IPS-20b (cell line): ENCODE measurements at regions not wholly inside any gene's neighbourhood (a gene's known extent, or its start where the extent isn't known, plus 50 kb on each side); places are given as distances from the start of the nearest gene placed in this dataset.
"Not testable (repeated sequence)": the region's sequence is repeated elsewhere in the genome, so short reads cannot be mapped to it uniquely, and the experiment has no call there.

ENCODE experiments used
- H3K27ac ChIP-seq: one replicate; pipeline ENCODE4 v1.5.1; 2013; ENCODE audit warnings: low read length
- H3K27me3 ChIP-seq: 2 replicates; pipeline ENCODE4 v1.6.1; 2013; ENCODE audit warnings: mild to moderate bottlenecking, low read length, inconsistent platforms; ENCODE audit not compliant: insufficient read depth
- H3K36me3 ChIP-seq: 2 replicates; pipeline ENCODE4 v1.6.1; 2013; ENCODE audit warnings: low read depth, mild to moderate bottlenecking, inconsistent platforms, low read length, moderate library complexity; ENCODE audit not compliant: insufficient read depth
- H3K4me1 ChIP-seq: 2 replicates; pipeline ENCODE4 v1.6.1; 2013; ENCODE audit warnings: mild to moderate bottlenecking, control low read depth, inconsistent platforms, low read length, moderate library complexity; ENCODE audit not compliant: insufficient read depth
- H3K4me3 ChIP-seq: 2 replicates; pipeline ENCODE4 v1.5.1; 2013; ENCODE audit warnings: mild to moderate bottlenecking, low read length, inconsistent platforms
- H3K9ac ChIP-seq: 2 replicates; pipeline ENCODE4 v1.6.1; 2013; ENCODE audit warnings: low read depth, mild to moderate bottlenecking, inconsistent platforms, low read length, moderate library complexity
- H3K9me3 ChIP-seq: 2 replicates; pipeline ENCODE4 v1.6.1; 2013; ENCODE audit warnings: mild to moderate bottlenecking, low read depth, low read length, inconsistent platforms; ENCODE audit not compliant: insufficient read depth

DNA sequence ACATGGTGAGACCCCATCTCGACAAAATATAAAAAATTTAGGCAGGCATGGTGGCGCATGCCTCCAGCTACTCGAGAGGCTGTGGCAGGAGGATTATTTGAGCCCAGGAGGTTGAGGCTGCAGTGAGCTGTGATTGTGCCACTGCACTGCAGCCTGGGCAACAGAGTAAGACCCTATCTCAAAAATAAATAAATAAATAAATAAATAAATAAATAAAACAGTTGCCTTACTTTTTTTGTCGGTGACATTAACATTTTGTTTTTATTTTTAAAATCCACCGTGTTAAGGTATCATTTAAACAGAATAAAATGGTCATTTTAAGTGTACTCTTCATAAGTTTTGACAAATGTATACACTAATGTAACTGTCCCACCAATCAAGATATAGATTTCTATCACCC is 57.0 kb downstream of the RASL11A start:
- Histone ChIP-seq H3K36me3 (no peaks in the 10 kb centered on the region), H3K9me3 (no peaks in the 10 kb centered on the region), H3K4me3 (no peak overlapping the region), H3K27me3 (no peaks in the 10 kb centered on the region), H3K4me1 (no peaks in the 10 kb centered on the region), H3K27ac (no peak overlapping the region), H3K9ac (no peak overlapping the region)

- Histone ChIP-seq H3K4me1 (no peaks in the 10 kb centered on the region), H3K9me3 (no peaks in the 10 kb centered on the region), H3K9ac (no peak overlapping the region), H3K27me3 (no peaks in the 10 kb centered on the region), H3K4me3 (no peak overlapping the region), H3K36me3 (no peaks in the 10 kb centered on the region), H3K27ac (no peak overlapping the region)
Measured at GRCh38 chr13:27329210-27329609, 58.6 kb downstream of the RASL11A start.

GRCh38 chr13:27334774-27335435 is 64.3 kb downstream of the RASL11A start:
- Histone ChIP-seq H3K9ac (no peak overlapping the region), H3K36me3 (no peaks in the 10 kb centered on the region), H3K4me3 (no peak overlapping the region), H3K27ac (no peak overlapping the region), H3K27me3 (no peaks in the 10 kb centered on the region), H3K4me1 (peaks cover 11% of the 10 kb centered on the region; the same call in 1 of the 2 replicates), H3K9me3 (no peaks in the 10 kb centered on the region)

DNA sequence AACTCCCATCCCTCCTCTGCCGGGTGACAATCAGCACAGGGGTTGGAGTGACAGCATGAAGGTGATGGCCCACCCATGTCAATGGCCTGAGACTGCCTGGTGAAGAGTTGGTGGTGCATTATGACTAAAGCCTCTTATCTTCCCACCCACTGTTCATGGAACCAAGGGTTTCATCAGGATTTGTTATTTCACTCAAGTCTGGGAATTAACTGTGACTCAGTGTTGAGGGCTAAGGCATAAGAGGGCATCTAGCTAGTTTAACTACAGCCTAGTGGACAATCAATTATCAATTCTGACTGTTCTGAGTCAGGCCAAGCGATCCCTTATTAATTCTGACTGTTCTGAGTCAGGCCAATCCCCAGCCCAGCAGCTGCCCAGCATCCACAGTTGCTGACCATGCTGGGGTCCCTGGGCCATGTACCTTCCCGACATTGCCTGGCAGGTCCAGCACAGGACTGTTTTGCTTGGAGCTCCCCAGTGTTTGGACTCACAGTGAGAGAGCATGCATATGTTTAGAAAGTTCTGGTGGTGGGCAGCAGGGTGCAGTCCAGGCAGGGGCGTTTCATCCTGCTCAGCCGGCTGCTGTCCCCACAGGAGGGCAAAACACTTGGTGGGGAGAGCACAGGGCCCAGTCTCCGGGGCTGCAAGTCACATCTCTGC is 65.5 kb downstream of the RASL11A start:
- Histone ChIP-seq H3K9me3 (no peaks in the 10 kb centered on the region), H3K27me3 (no peaks in the 10 kb centered on the region), H3K27ac (no peak overlapping the region), H3K36me3 (no peaks in the 10 kb centered on the region), H3K4me3 (no peak overlapping the region), H3K9ac (no peak overlapping the region), H3K4me1 (peaks cover 11% of the 10 kb centered on the region; the same call in 1 of the 2 replicates)

DNA sequence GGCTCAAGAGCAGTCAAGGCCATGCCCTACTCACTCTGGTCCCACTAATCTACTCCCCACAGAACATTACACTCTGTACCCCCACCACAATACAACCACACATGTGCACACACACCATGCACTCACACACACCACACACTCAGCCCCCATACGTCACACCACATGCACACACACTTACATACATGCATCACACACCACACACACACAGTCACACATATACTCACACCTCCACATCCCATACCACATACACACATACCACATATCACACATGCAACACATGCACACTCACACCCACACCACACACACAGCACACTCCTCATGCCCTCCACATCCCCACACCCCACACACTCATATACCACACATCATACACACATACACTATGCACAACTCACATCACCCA is 67.6 kb downstream of the RASL11A start:
- peaks cover 11% of the 10 kb centered on the region; the same call in 1 of the 2 replicates for H3K4me1 ChIP-seq
- no peaks in the 10 kb centered on the region for H3K9me3 ChIP-seq
- no peaks in the 10 kb centered on the region for H3K36me3 ChIP-seq
- no peak overlapping the region for H3K9ac ChIP-seq
- no peak overlapping the region for H3K4me3 ChIP-seq
- no peaks in the 10 kb centered on the region for H3K27me3 ChIP-seq
- no peak overlapping the region for H3K27ac ChIP-seq

DNA sequence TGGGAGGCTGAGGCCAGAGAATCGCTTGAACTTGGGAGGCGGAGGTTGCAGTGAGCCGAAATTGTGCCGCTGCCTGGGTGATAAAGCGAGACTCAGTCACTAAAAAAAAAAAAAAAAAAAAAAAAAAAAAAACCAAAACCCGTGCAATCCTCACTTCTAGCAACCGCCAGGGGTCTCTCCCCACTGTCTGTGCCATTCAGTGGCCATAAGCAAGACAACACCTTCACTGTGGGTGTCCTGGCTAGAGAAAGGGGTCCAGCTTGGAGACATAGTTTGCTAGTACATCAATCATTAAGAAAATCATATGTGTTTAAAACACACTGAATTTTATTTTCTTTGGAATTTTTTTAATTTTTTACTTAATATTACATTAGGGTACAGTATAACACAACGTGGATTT is 68.2 kb downstream of the RASL11A start:
- no peak overlapping the region for H3K9ac ChIP-seq
- no peak overlapping the region for H3K27ac ChIP-seq
- no peak overlapping the region for H3K4me3 ChIP-seq
- no peaks in the 10 kb centered on the region for H3K9me3 ChIP-seq
- peaks cover 11% of the 10 kb centered on the region; the same call in 1 of the 2 replicates for H3K4me1 ChIP-seq
- no peaks in the 10 kb centered on the region for H3K36me3 ChIP-seq
- no peaks in the 10 kb centered on the region for H3K27me3 ChIP-seq

DNA sequence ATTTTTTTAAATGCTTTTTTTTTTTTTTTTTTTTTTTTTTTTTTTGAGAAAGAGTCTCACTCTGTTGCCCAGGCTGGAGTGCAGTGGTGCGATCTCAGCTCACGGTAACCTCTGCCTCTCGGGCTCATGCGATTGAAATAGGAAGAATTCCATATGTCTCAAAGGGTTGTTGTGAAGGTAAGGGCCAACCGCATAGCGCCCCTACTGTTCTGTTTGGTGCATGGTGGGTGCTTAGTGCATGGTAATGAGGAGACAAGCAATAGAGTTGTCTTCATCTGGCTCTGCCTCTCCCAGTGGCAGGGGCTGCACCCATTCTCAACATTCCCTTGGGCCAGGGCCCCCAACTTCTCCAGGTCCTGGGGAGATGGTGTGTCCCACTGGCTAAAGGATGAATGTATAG is 68.7 kb downstream of the RASL11A start:
- H3K27ac ChIP-seq: no peak overlapping the region
- H3K9ac ChIP-seq: no peak overlapping the region
- peaks cover 11% of the 10 kb centered on the region; the same call in 1 of the 2 replicates for H3K4me1 ChIP-seq
- no peaks in the 10 kb centered on the region for H3K27me3 ChIP-seq
- H3K36me3 ChIP-seq: no peaks in the 10 kb centered on the region
- no peak overlapping the region for H3K4me3 ChIP-seq
- H3K9me3 ChIP-seq: no peaks in the 10 kb centered on the region

DNA sequence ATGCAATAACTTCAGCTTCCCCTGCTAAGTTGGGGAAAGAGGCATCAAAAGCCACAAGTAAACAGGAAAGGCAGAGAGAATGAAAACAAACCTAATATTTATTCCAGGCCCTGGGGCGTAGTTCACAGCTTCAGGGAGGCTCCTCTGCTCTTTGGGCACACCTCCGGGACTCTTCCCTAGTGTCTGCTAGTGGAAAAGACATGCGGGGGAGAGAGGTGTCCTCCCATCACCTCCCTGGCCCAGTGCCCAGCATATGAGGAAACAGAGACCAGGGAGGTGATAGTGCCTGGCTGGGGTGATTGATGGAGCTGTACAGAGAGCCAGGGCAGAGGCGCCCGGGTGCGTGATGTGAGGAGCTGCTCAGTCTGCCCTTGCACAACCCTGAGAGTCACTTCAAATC is 71.0 kb downstream of the RASL11A start:
- no peak overlapping the region for H3K9ac ChIP-seq
- no peaks in the 10 kb centered on the region for H3K36me3 ChIP-seq
- H3K4me1 ChIP-seq: peaks cover 4% of the 10 kb centered on the region; the same call in 1 of the 2 replicates
- H3K27ac ChIP-seq: no peak overlapping the region
- no peaks in the 10 kb centered on the region for H3K9me3 ChIP-seq
- no peak overlapping the region for H3K4me3 ChIP-seq
- H3K27me3 ChIP-seq: no peaks in the 10 kb centered on the region

- H3K36me3 ChIP-seq: no peaks in the 10 kb centered on the region
- no peaks in the 10 kb centered on the region for H3K4me1 ChIP-seq
- H3K9ac ChIP-seq: no peak overlapping the region
- no peaks in the 10 kb centered on the region; the same call in none of the 2 replicates for H3K9me3 ChIP-seq
- no peak overlapping the region for H3K27ac ChIP-seq
- H3K4me3 ChIP-seq: no peak overlapping the region
- no peaks in the 10 kb centered on the region for H3K27me3 ChIP-seq
Measured at GRCh38 chr13:27347211-27347772, 76.7 kb downstream of the RASL11A start.

DNA sequence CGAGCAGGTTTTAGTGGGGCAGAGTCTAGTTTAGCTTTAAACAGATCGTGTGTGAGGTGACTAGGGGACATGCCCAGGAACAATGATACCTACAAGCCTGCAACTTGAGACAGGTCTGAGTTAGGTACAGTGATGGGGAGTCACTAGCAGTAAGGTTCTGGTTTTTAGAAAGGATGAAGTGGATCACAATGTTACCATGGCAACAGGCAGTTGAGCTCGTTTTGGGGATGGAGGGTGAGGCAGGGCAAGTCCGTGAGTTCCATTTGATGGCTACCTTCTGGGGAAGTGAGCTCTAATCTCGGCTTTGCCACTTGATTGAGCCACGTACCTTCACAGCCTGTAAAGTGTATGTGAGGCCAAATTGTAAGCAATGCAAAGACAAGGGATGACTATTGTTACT is 76.0 kb upstream of the GTF3A start:
- H3K9ac ChIP-seq: no peak overlapping the region
- no peak overlapping the region for H3K27ac ChIP-seq
- H3K9me3 ChIP-seq: no peaks in the 10 kb centered on the region; the same call in none of the 2 replicates
- H3K27me3 ChIP-seq: no peaks in the 10 kb centered on the region
- no peaks in the 10 kb centered on the region for H3K4me1 ChIP-seq
- no peak overlapping the region for H3K4me3 ChIP-seq
- H3K36me3 ChIP-seq: no peaks in the 10 kb centered on the region

DNA sequence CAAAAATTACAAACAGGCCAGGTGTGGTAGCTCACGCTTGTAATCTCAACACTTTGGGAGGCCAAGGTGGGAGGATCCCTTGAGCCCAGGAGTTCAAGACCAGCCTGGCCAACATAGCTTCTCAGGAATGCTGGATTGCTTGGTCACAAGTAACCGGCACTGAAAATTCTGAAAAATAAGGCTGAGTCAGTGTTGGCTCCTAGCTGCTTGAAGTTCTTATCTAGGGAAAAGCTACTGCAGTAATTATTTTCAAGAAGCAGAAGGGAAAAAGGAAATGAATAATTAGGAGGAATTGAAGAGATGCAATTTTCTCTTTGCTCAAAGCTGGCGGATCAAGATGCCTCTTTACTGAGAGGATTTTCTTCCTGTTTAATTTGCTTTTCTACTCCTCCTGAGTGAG is 75.0 kb upstream of the GTF3A start:
- no peaks in the 10 kb centered on the region for H3K4me1 ChIP-seq
- no peak overlapping the region for H3K9ac ChIP-seq
- no peak overlapping the region for H3K4me3 ChIP-seq
- no peak overlapping the region for H3K27ac ChIP-seq
- H3K27me3 ChIP-seq: no peaks in the 10 kb centered on the region
- no peaks in the 10 kb centered on the region for H3K36me3 ChIP-seq
- H3K9me3 ChIP-seq: no peaks in the 10 kb centered on the region; the same call in none of the 2 replicates

- not testable (repeated sequence) for H3K9me3 ChIP-seq, H3K36me3 ChIP-seq, H3K27ac ChIP-seq, H3K27me3 ChIP-seq, H3K4me1 ChIP-seq, H3K9ac ChIP-seq, H3K4me3 ChIP-seq
Measured at GRCh38 chr13:27350825-27351224, 73.6 kb upstream of the GTF3A start.
